HCT116 (cell line): ENCODE measurements at regions not wholly inside any gene's neighbourhood (a gene's known extent, or its start where the extent isn't known, plus 50 kb on each side); places are given as distances from the start of the nearest gene placed in this dataset.

Experiments
- ATAC-seq: fragments of 200-7000 bp; cut with Tn5 transposase; 2 replicates; pipeline ENCODE4 v1.9.1; 2020; ENCODE audit warnings: mild to moderate bottlenecking, moderate library complexity
- BruUV-seq: library from RNA; stranded (reverse); fragments of 400-500 nt; replicated peaks from 2 replicates; lab custom pipeline; 2021; lab: Mats Ljungman, UMichigan
- CTCF ChIA-PET: fragments of 300-600 bp; sonication (Branson Sonifier 250); formaldehyde crosslinking; loops from one replicate; lab custom pipeline; 2021; ENCODE audit warnings: antibody characterized with exemption; lab: Charles Lee
- POLR2A ChIA-PET: fragments of 300-600, 350-600 bp; sonication (Branson Sonifier 250); formaldehyde crosslinking; loops from one replicate; lab custom pipeline; 2021; ENCODE audit warnings: antibody characterized with exemption; lab: Charles Lee
- RAD21 ChIA-PET, 2 experiments: fragments of 300-600 bp; sonication (Branson Sonifier 250); formaldehyde crosslinking; loops; one replicate each; lab custom pipeline; 2023; ENCODE audit warnings: low total read pairs in 2 of 2; ENCODE audit not compliant: uncharacterized antibody in 2 of 2, unreplicated experiment in 2 of 2, low non-redundant PET in 1 of 2; lab: Charles Lee
- DNase-seq: peaks from one replicate; pipeline ENCODE4 v3.0.0-alpha.2; 2010; ENCODE audit warnings: low read depth, low spot score
- H2AFZ ChIP-seq: fragments of 200-600 bp; shearing (Covaris generic), sonication (generic); 2 replicates; pipeline ENCODE4 v1.6.1; 2017; ENCODE audit warnings: low read depth, mixed run types, mixed read lengths, antibody characterized with exemption, low read length; ENCODE audit not compliant: poor library complexity, severe bottlenecking
- H3K27ac ChIP-seq: 2 replicates; pipeline ENCODE4 v1.5.1; 2012; ENCODE audit warnings: low read depth, low read length
- H3K27me3 ChIP-seq: fragments of 200-600 bp; sonication (generic); 2 replicates; pipeline ENCODE4 v1.6.1; 2016; ENCODE audit warnings: mixed run types, low read length, mixed read lengths; ENCODE audit not compliant: insufficient read depth
- H3K36me3 ChIP-seq, 2 experiments: fragments of 200-500 bp in 1 of 2; fragments of 200-600 bp in 1 of 2; sonication (Bioruptor generic) in 1 of 2; sonication (generic) in 1 of 2; 2 replicates each; pipeline versions ENCODE4 v1.5.1 to v1.6.1; 2014 to 2016; ENCODE audit warnings: low read length in 2 of 2, inconsistent platforms in 1 of 2, mixed read lengths in 1 of 2, mixed run types in 1 of 2; ENCODE audit not compliant: insufficient read depth in 2 of 2, control insufficient read depth in 1 of 2
- H3K4me1 ChIP-seq, 2 experiments: fragments of 200-600 bp in 1 of 2; sonication (generic) in 1 of 2; 2 replicates each; pipeline versions ENCODE4 v1.5.1 to v1.6.1; 2012 to 2017; ENCODE audit warnings: low read length in 2 of 2, inconsistent platforms in 1 of 2, mild to moderate bottlenecking in 1 of 2, mixed read lengths in 1 of 2, mixed run types in 1 of 2, moderate library complexity in 1 of 2; ENCODE audit not compliant: insufficient read depth in 2 of 2, control insufficient read depth in 1 of 2
- H3K4me2 ChIP-seq: fragments of 200-600 bp; sonication (generic); 2 replicates; pipeline ENCODE4 v1.6.1; 2017; ENCODE audit warnings: mixed run types, low read length, mixed read lengths
- H3K4me3 ChIP-seq, 2 experiments: fragments of 200-600 bp in 1 of 2; sonication (generic) in 1 of 2; replicated peaks in 1 of 2; 2 replicates each; pipeline ENCODE4 v1.5.1; 2011 to 2016; ENCODE audit warnings: low read length in 2 of 2, control low read depth in 1 of 2, low read depth in 1 of 2, mild to moderate bottlenecking in 1 of 2, mixed read lengths in 1 of 2, mixed run types in 1 of 2
- H3K79me2 ChIP-seq: fragments of 200-600 bp; sonication (generic); 2 replicates; pipeline ENCODE4 v1.6.1; 2017; ENCODE audit warnings: mild to moderate bottlenecking, mixed run types, low read length, moderate library complexity, mixed read lengths; ENCODE audit not compliant: insufficient read depth
- H3K9ac ChIP-seq: fragments of 200-600 bp; sonication (generic); 2 replicates; pipeline ENCODE4 v1.6.1; 2016; ENCODE audit warnings: low read length, mixed read lengths
- H3K9me2 ChIP-seq: fragments of 200-600 bp; sonication (generic), shearing (Covaris generic); 2 replicates; pipeline ENCODE4 v1.6.1; 2017; ENCODE audit warnings: mixed run types, mild to moderate bottlenecking, moderate library complexity; ENCODE audit not compliant: insufficient read depth
- H3K9me3 ChIP-seq, 2 experiments: fragments of 200-500 bp in 1 of 2; fragments of 200-600 bp in 1 of 2; sonication (Bioruptor generic) in 1 of 2; sonication (generic) in 1 of 2; 2 replicates each; pipeline ENCODE4 v1.6.1; 2014 to 2017; ENCODE audit warnings: low read length in 2 of 2, mixed read lengths in 2 of 2, inconsistent platforms in 1 of 2, low read depth in 1 of 2, mild to moderate bottlenecking in 1 of 2, mixed run types in 1 of 2, moderate library complexity in 1 of 2; ENCODE audit not compliant: control insufficient read depth in 1 of 2, insufficient read depth in 1 of 2
- H4K20me1 ChIP-seq: fragments of 200-600 bp; sonication (generic), shearing (Covaris generic); 2 replicates; pipeline ENCODE4 v1.6.1; 2017; ENCODE audit warnings: mixed run types, mild to moderate bottlenecking, moderate library complexity; ENCODE audit not compliant: insufficient read depth
- ATF3 ChIP-seq: IDR thresholded peaks from 2 replicates; pipeline ENCODE4 v1.6.1; 2012
- CBX3 ChIP-seq: IDR thresholded peaks from 2 replicates; pipeline ENCODE4 v1.6.1; 2012; ENCODE audit warnings: low read depth
- EZH2 ChIP-seq: fragments of 200-600 bp; sonication (generic); IDR thresholded peaks from 2 replicates; pipeline ENCODE4 v1.6.1; 2017; ENCODE audit warnings: antibody characterized with exemption, mixed run types
- FOSL1 ChIP-seq: IDR thresholded peaks from 2 replicates; pipeline ENCODE4 v1.6.1; 2012; ENCODE audit warnings: low read depth
- JUND ChIP-seq: IDR thresholded peaks from 2 replicates; pipeline ENCODE4 v1.6.1; 2012
- MAX ChIP-seq: IDR thresholded peaks from 2 replicates; pipeline ENCODE4 v1.6.1; 2012
- RAD21 ChIP-seq: IDR thresholded peaks from 2 replicates; pipeline ENCODE4 v1.6.1; 2012; ENCODE audit warnings: low read depth, mild to moderate bottlenecking
- REST ChIP-seq: IDR thresholded peaks from 2 replicates; pipeline ENCODE4 v1.6.1; 2012; ENCODE audit warnings: low read depth
- SIN3A ChIP-seq: IDR thresholded peaks from 2 replicates; pipeline ENCODE4 v1.6.1; 2012; ENCODE audit warnings: low read depth
- SP1 ChIP-seq: IDR thresholded peaks from 2 replicates; pipeline ENCODE4 v1.6.1; 2012; ENCODE audit warnings: low read depth
- YY1 ChIP-seq: IDR thresholded peaks from 2 replicates; pipeline ENCODE4 v1.6.1; 2011; ENCODE audit warnings: low read length, low read depth, moderate library complexity, mild to moderate bottlenecking; ENCODE audit not compliant: insufficient replicate concordance; ENCODE audit errors: extremely low read depth
- ZFX ChIP-seq: fragments of 450-650 bp; IDR thresholded peaks from 2 replicates; pipeline ENCODE4 v1.6.1; 2017
- intact Hi-C: fragments of 100-400 bp; cut with micrococcal nuclease; formaldehyde crosslinking; loops from 2 replicates; pipeline ENCODE4 v1.10.0; 2022

DNA sequence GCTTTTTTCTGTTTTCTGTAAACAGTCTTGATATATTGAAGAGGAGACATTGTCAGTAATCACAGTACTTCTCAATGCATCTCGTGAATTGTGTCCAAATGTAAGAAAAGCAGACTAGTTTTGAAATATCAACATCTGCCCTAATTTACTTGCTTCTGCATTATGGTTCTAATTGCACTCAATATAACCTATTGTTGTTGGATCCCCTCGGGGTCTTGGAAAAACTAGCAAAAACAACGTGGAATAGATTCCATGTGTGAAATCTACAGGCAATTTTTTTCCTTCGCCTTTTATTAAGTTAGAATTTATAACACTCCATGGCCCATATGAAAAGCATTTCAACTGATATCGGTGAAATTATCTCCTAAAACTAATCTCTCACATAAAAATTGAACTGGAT, 236.5 kb downstream of the TTLL7 start:
- H3K9me3 ChIP-seq = no peaks in the 10 kb centered on the region
- no peaks in the 10 kb centered on the region for H3K79me2 ChIP-seq
- no peak overlapping the region for H3K4me2 ChIP-seq
- H3K4me1 ChIP-seq = no peaks in the 10 kb centered on the region
- no peak for ATAC-seq
- no peak overlapping the region for H3K4me3 ChIP-seq
- no peak overlapping the region for H2AFZ ChIP-seq
- BruUV-seq = no TSS peak
- ChIA-PET CTCF (no interaction called here), RAD21 (no interaction called here), POLR2A (no interaction called here)
- intact Hi-C loops = no loop called here
- peaks cover 33% of the 10 kb centered on the region for H3K27me3 ChIP-seq
- H4K20me1 ChIP-seq = no peaks in the 10 kb centered on the region
- no peak overlapping the region for H3K9ac ChIP-seq
- no peak for DNase-seq
- no peaks in the 10 kb centered on the region for H3K36me3 ChIP-seq
- no peaks in the 10 kb centered on the region for H3K9me2 ChIP-seq
- TF ChIP-seq JUND (no peak), SIN3A (no peak), MAX (no peak), FOSL1 (no peak), ZFX (no peak), REST (no peak), EZH2 (no peak), SP1 (no peak), ATF3 (no peak), YY1 (no peak), RAD21 (no peak), CBX3 (no peak)
- no peak overlapping the region for H3K27ac ChIP-seq
